HepG2 (cell line): ENCODE measurements at regions not wholly inside any gene's neighbourhood (a gene's known extent, or its start where the extent isn't known, plus 50 kb on each side); places are given as distances from the start of the nearest gene placed in this dataset.

Experiments used
- ATAC-seq: fragments of 200-7000 bp; cut with Tn5 transposase; 3 replicates; pipeline ENCODE4 v1.9.1; 2020; ENCODE audit warnings: mild to moderate bottlenecking, moderate library complexity
- BruUV-seq: library from RNA; stranded (reverse); fragments of 400-500 nt; replicated peaks from 2 replicates; lab custom pipeline; 2021; lab: Mats Ljungman, UMichigan
- CTCF ChIA-PET: fragments of 300-600 bp; formaldehyde crosslinking; extraction: SDS; loops from one replicate; lab custom pipeline; 2021; ENCODE audit warnings: low total read pairs, inconsistent platforms, low intra/inter-chr PET ratio; lab: Yijun Ruan, JAX
- POLR2A ChIA-PET: fragments of 350-600 bp; sonication (Branson Sonifier 250); formaldehyde crosslinking; loops from one replicate; lab custom pipeline; 2020; ENCODE audit warnings: antibody characterized with exemption, inconsistent platforms; lab: Yijun Ruan, JAX
- DNase-seq: peaks from one replicate; pipeline ENCODE4 v3.0.0-alpha.2; 2015; ENCODE audit warnings: low spot score
- FAIRE-seq: peaks from 3 replicates; lab custom pipeline; 2011; peaks lifted over from hg19 to GRCh38; lab: Jason Lieb, UNC
- H2AFZ ChIP-seq: one replicate; pipeline ENCODE4 v1.6.1; 2011; ENCODE audit warnings: low read length, inconsistent platforms
- H3K27ac ChIP-seq: fragments of 300-600 bp; 3 replicates; pipeline ENCODE4 v1.8.0; 2011; ENCODE audit warnings: mixed run types, mild to moderate bottlenecking, mixed read lengths, low read length, inconsistent platforms; ENCODE audit not compliant: insufficient read depth; ENCODE audit errors: extremely low read length
- H3K27me3 ChIP-seq, 2 experiments: fragments of 200-600 bp in 1 of 2; 2 replicates in 1 of 2; 3 replicates in 1 of 2; pipeline versions ENCODE4 v1.6.0 to v1.8.0; 2011; ENCODE audit warnings: low read length in 2 of 2, mild to moderate bottlenecking in 2 of 2, moderate library complexity in 2 of 2, inconsistent platforms in 1 of 2; ENCODE audit not compliant: insufficient read depth in 2 of 2, control insufficient read depth in 1 of 2
- H3K36me3 ChIP-seq, 2 experiments: fragments of 200-600 bp in 1 of 2; replicated peaks in 1 of 2; 2 replicates in 1 of 2; 3 replicates in 1 of 2; pipeline versions ENCODE4 v1.5.1 to v1.8.0; 2011; ENCODE audit warnings: low read length in 2 of 2, inconsistent platforms in 1 of 2; ENCODE audit not compliant: insufficient read depth in 2 of 2, control insufficient read depth in 1 of 2
- H3K4me1 ChIP-seq: 2 replicates; pipeline ENCODE4 v1.5.1; 2012; ENCODE audit warnings: low read length, inconsistent platforms; ENCODE audit not compliant: insufficient read depth
- H3K4me2 ChIP-seq: 2 replicates; pipeline ENCODE4 v1.6.0; 2011; ENCODE audit warnings: low read depth, low read length, inconsistent platforms
- H3K4me3 ChIP-seq, 3 experiments: fragments of 200-600 bp in 1 of 3; sonication (generic), shearing (Covaris generic) in 1 of 3; replicated peaks in 1 of 3; 2 replicates each; pipeline ENCODE4 v1.5.1; 2011 to 2016; ENCODE audit warnings: low read length in 3 of 3, inconsistent platforms in 2 of 3, low read depth in 2 of 3, mild to moderate bottlenecking in 2 of 3, control low read depth in 1 of 3, mixed read lengths in 1 of 3; ENCODE audit not compliant: insufficient read depth in 1 of 3
- H3K79me2 ChIP-seq: one replicate; pipeline ENCODE4 v1.6.1; 2011; ENCODE audit warnings: low read length, inconsistent platforms; ENCODE audit not compliant: insufficient read depth
- H3K9ac ChIP-seq: 2 replicates; pipeline ENCODE4 v1.6.0; 2011; ENCODE audit warnings: mild to moderate bottlenecking, low read depth, low read length, inconsistent platforms; ENCODE audit not compliant: insufficient read depth
- H3K9me3 ChIP-seq: 2 replicates; pipeline ENCODE4 v1.5.1; 2012; ENCODE audit warnings: mild to moderate bottlenecking, low read length
- H4K20me1 ChIP-seq: 2 replicates; pipeline ENCODE4 v1.6.0; 2011; ENCODE audit warnings: inconsistent platforms, mild to moderate bottlenecking, low read length, moderate library complexity; ENCODE audit not compliant: insufficient read depth
- CHCHD3 ChIP-seq: sonication (generic); formaldehyde crosslinking; IDR thresholded peaks from 2 replicates; pipeline ENCODE4 v1.8.0; 2022; ENCODE audit warnings: mild to moderate bottlenecking, missing genetic modification reagents, moderate library complexity
- KDM3A ChIP-seq: IDR thresholded peaks from 2 replicates; pipeline ENCODE4 v1.6.1; 2018; ENCODE audit warnings: low read depth, missing compliant biosample characterization
- NR2F6 ChIP-seq, 2 experiments: IDR thresholded peaks; 2 replicates each; pipeline ENCODE4 v1.6.1; 2016; ENCODE audit warnings: antibody characterized with exemption in 1 of 2, mild to moderate bottlenecking in 1 of 2
- RBAK ChIP-seq: sonication (generic); formaldehyde crosslinking; IDR thresholded peaks from 2 replicates; pipeline ENCODE4 v1.5.1; 2020; ENCODE audit warnings: mild to moderate bottlenecking, missing genetic modification reagents
- TCF7L2 ChIP-seq: IDR thresholded peaks from 2 replicates; pipeline ENCODE4 v1.6.1; 2011; ENCODE audit warnings: mild to moderate bottlenecking, low read depth, low read length, moderate library complexity
- ZNF569 ChIP-seq: sonication (generic); formaldehyde crosslinking; IDR thresholded peaks from 2 replicates; pipeline ENCODE4 v1.5.0; 2020; ENCODE audit warnings: mild to moderate bottlenecking, missing genetic modification reagents, moderate library complexity, borderline replicate concordance
- ZNF839 ChIP-seq: sonication (generic); formaldehyde crosslinking; IDR thresholded peaks from 2 replicates; pipeline ENCODE4 v1.4.0; 2020; ENCODE audit warnings: missing genetic modification reagents, mild to moderate bottlenecking, borderline replicate concordance
- WGBS: methylation state at CpG from one replicate; pipeline ENCODE4 v1.1.6; 2017; ENCODE audit warnings: low lambda C conversion rate; 5-methylcytosine and 5-hydroxymethylcytosine counted together
- in situ Hi-C: cut with HindIII; loops from 2 replicates; pipeline ENCODE4 v1.10.0; 2017; ENCODE audit warnings: low pct_unique_long_range_greater_than_20kb; ENCODE audit not compliant: extremely low pct_ligation_motif_present
- intact Hi-C: fragments of 100-400 bp; cut with micrococcal nuclease; formaldehyde crosslinking; loops from one replicate; pipeline ENCODE4 v1.10.0; 2022; ENCODE audit not compliant: unreplicated experiment
- TF ChIP-seq, protein P1 (sequence below): sonication (generic); formaldehyde crosslinking; IDR thresholded peaks from 2 replicates; pipeline ENCODE4 v1.9.0; 2021; ENCODE audit warnings: missing genetic modification reagents, borderline replicate concordance
- TF ChIP-seq, protein P2 (sequence below): sonication (generic); formaldehyde crosslinking; IDR thresholded peaks from 2 replicates; pipeline ENCODE4 v1.4.0; 2020; ENCODE audit warnings: mild to moderate bottlenecking, missing genetic modification reagents
- TF ChIP-seq, protein P3 (sequence below): sonication (generic); formaldehyde crosslinking; IDR thresholded peaks from 2 replicates; pipeline ENCODE4 v1.5.1; 2020; ENCODE audit warnings: mild to moderate bottlenecking, missing genetic modification reagents, borderline replicate concordance
- TF ChIP-seq, protein P4 (sequence below): IDR thresholded peaks from 2 replicates; pipeline ENCODE4 v1.4.0; 2020; ENCODE audit warnings: mild to moderate bottlenecking, missing genetic modification reagents

DNA sequence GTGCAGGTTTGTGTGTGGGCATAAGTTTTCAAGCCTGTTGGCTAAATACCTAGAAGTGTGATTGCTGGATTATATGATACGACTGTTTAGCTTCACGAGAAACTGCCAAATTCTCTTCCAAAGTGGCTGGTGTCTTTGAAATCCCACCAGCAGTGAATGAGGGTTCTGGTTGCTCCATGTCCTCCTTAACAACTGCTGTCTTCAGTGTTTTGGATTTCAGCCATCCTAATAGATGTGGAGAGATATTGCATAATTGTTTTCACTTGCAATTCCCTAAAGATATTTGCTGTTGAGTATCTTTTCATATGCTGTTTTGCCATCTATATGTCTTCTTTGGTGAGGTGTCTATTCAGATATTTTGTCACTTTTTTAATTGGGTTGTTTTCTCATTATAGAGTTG lies 390.5 kb downstream of the ZNF536 start:
- H3K9me3 ChIP-seq, result peaks cover 7% of the 10 kb centered on the region; the same call in 1 of the 2 replicates
- H3K9ac ChIP-seq, result no peak overlapping the region
- ChIA-PET CTCF (no interaction called here), POLR2A (no interaction called here)
- H2AFZ ChIP-seq, result no peak overlapping the region
- no peak overlapping the region for H3K4me2 ChIP-seq
- no peak overlapping the region for H3K27ac ChIP-seq
- ATAC-seq, result no peak
- no peaks in the 10 kb centered on the region for H4K20me1 ChIP-seq
- TF ChIP-seq ZNF569 (CRISPR knock-in tag) (no peak), ZNF839 (no peak), TCF7L2 (no peak)
- no peak for FAIRE-seq
- H3K4me3 ChIP-seq, result no peak overlapping the region
- in situ Hi-C loops, result no loop called here
- WGBS, result 0% methylated on average over 2 of the region's 2 CpGs
- BruUV-seq, result no TSS peak
- no peaks in the 10 kb centered on the region for H3K36me3 ChIP-seq
- no peaks in the 10 kb centered on the region for H3K79me2 ChIP-seq
- no peak for DNase-seq
- H3K27me3 ChIP-seq, result no peaks in the 10 kb centered on the region; a peak in 1 of 5 replicates
- H3K4me1 ChIP-seq, result no peaks in the 10 kb centered on the region
- intact Hi-C loops, result no loop called here

DNA sequence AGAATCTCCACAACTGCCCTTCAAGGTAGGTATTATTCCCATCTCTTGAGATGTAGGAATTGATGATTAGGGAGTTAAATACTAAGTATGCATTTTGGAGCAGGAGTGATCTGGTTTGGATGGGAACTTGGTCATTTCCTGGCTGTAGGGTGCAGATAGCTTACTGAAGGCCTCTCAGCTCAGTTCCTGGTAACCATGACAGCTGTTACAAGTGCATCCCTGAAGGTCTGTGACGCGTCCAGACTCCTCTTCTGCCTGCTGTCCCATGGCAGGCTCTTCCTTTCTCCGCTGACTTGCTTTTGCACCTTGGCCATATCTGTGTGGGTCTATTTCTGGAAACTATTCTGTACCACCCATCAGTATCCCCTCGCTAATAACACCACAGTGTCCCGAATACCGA lies 387.8 kb downstream of the ZNF536 start:
- Histone ChIP-seq H3K4me1 (no peaks in the 10 kb centered on the region), H3K9ac (no peak overlapping the region), H3K36me3 (no peaks in the 10 kb centered on the region), H2AFZ (no peak overlapping the region), H3K27ac (no peak overlapping the region), H3K4me3 (no peak overlapping the region), H3K4me2 (no peak overlapping the region), H3K79me2 (no peaks in the 10 kb centered on the region), H3K9me3 (no peaks in the 10 kb centered on the region; the same call in 1 of the 2 replicates), H4K20me1 (no peaks in the 10 kb centered on the region), H3K27me3 (no peaks in the 10 kb centered on the region)
- intact Hi-C loops, result no loop called here
- DNase-seq (no peak), FAIRE-seq (no peak), ATAC-seq (no peak)
- BruUV-seq, result no TSS peak
- POLR2A ChIA-PET, result no interaction called here
- 23% methylated on average over 6 of the region's 6 CpGs for WGBS
- in situ Hi-C loops, result no loop called here
- CTCF ChIA-PET, result no interaction called here
- TF ChIP-seq, protein P1, sequence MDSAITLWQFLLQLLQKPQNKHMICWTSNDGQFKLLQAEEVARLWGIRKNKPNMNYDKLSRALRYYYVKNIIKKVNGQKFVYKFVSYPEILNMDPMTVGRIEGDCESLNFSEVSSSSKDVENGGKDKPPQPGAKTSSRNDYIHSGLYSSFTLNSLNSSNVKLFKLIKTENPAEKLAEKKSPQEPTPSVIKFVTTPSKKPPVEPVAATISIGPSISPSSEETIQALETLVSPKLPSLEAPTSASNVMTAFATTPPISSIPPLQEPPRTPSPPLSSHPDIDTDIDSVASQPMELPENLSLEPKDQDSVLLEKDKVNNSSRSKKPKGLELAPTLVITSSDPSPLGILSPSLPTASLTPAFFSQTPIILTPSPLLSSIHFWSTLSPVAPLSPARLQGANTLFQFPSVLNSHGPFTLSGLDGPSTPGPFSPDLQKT, result no peak
- TF ChIP-seq, protein P2, sequence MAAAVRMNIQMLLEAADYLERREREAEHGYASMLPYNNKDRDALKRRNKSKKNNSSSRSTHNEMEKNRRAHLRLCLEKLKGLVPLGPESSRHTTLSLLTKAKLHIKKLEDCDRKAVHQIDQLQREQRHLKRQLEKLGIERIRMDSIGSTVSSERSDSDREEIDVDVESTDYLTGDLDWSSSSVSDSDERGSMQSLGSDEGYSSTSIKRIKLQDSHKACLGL (CRISPR knock-in tag), result no peak
- TF ChIP-seq, protein P3, sequence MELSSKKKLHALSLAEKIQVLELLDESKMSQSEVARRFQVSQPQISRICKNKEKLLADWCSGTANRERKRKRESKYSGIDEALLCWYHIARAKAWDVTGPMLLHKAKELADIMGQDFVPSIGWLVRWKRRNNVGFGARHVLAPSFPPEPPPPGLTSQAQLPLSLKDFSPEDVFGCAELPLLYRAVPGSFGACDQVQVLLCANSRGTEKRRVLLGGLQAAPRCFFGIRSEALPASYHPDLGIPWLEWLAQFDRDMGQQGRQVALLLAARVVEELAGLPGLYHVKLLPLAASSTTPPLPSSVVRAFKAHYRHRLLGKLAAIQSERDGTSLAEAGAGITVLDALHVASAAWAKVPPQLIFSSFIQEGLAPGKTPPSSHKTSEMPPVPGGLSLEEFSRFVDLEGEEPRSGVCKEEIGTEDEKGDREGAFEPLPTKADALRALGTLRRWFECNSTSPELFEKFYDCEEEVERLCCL, result no peak
- TF ChIP-seq, protein P4, sequence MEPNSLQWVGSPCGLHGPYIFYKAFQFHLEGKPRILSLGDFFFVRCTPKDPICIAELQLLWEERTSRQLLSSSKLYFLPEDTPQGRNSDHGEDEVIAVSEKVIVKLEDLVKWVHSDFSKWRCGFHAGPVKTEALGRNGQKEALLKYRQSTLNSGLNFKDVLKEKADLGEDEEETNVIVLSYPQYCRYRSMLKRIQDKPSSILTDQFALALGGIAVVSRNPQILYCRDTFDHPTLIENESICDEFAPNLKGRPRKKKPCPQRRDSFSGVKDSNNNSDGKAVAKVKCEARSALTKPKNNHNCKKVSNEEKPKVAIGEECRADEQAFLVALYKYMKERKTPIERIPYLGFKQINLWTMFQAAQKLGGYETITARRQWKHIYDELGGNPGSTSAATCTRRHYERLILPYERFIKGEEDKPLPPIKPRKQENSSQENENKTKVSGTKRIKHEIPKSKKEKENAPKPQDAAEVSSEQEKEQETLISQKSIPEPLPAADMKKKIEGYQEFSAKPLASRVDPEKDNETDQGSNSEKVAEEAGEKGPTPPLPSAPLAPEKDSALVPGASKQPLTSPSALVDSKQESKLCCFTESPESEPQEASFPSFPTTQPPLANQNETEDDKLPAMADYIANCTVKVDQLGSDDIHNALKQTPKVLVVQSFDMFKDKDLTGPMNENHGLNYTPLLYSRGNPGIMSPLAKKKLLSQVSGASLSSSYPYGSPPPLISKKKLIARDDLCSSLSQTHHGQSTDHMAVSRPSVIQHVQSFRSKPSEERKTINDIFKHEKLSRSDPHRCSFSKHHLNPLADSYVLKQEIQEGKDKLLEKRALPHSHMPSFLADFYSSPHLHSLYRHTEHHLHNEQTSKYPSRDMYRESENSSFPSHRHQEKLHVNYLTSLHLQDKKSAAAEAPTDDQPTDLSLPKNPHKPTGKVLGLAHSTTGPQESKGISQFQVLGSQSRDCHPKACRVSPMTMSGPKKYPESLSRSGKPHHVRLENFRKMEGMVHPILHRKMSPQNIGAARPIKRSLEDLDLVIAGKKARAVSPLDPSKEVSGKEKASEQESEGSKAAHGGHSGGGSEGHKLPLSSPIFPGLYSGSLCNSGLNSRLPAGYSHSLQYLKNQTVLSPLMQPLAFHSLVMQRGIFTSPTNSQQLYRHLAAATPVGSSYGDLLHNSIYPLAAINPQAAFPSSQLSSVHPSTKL (CRISPR knock-in tag), result no peak
- no peak for TF ChIP-seq KDM3A
- TF ChIP-seq NR2F6 (IDR thresholded peaks at IDR 0.05), result no peak
- no peak for TF ChIP-seq NR2F6 (CRISPR knock-in tag; IDR thresholded peaks at IDR 0.05)
- TF ChIP-seq RBAK (CRISPR knock-in tag), result no peak
- TF ChIP-seq CHCHD3 (CRISPR knock-in tag), result no peak
